ENCODE measurements at regions not wholly inside any gene's neighbourhood (a gene's known extent, or its start where the extent isn't known, plus 50 kb on each side); places are given as distances from the start of the nearest gene placed in this dataset.

GRCh38 chr20:11275740-11276139 is 601.9 kb upstream of the JAG1 start:
- Histone ChIP-seq H2BK20ac (ENCODE audit: low read length) (no peak overlapping the region), H4K91ac (replicated peaks; ENCODE audit: insufficient read length, low read length) (no peak overlapping the region), H3K9ac (replicated peaks in 1 of 4; ENCODE audit: extremely low read depth in 1 of 4, low read depth in 3 of 4, low read length in 3 of 4) (no peak overlapping the region), H4K20me1 (replicated peaks in 1 of 2; ENCODE audit: control insufficient read depth in 1 of 2, insufficient read depth in 2 of 2, low read length in 2 of 2) (no peaks in the 10 kb centered on the region), H3K27ac (ENCODE audit: low read depth, low read length) (no peak overlapping the region), H3K27me3 (replicated peaks in 1 of 4; ENCODE audit: control insufficient read depth in 3 of 4, extremely low read depth in 1 of 4, insufficient read depth in 3 of 4, low read length in 3 of 4) (no peaks in the 10 kb centered on the region), H2BK12ac (ENCODE audit: low read depth, low read length) (no peak overlapping the region), H3K18ac (ENCODE audit: extremely low read depth, low read length) (no peak overlapping the region), H2AK5ac (ENCODE audit: low read depth, low read length) (no peak overlapping the region), H2BK15ac (ENCODE audit: low read length) (no peak overlapping the region), H3K14ac (ENCODE audit: insufficient read length) (no peak overlapping the region), H3K4me3 (ENCODE audit: extremely low read depth in 1 of 4, insufficient read depth in 2 of 4, low read depth in 3 of 4, low read length in 4 of 4) (no peak overlapping the region), H3K36me3 (ENCODE audit: control insufficient read depth in 2 of 4, insufficient read depth in 4 of 4, low read length in 3 of 4) (no peaks in the 10 kb centered on the region), H3K9me3 (ENCODE audit: insufficient read depth in 2 of 2, low read depth in 1 of 2, low read length in 1 of 2) (no peaks in the 10 kb centered on the region), H3K23ac (ENCODE audit: insufficient read length) (no peak overlapping the region), H3K4me1 (replicated peaks in 1 of 4; ENCODE audit: control insufficient read depth in 3 of 4, insufficient read depth in 4 of 4, low read length in 3 of 4) (peaks cover 0 to 12% (median 6%) of the 10 kb centered on the region in 4 experiments; a peak in 6 of 7 replicates), H4K8ac (ENCODE audit: extremely low read depth, insufficient read depth, low read length) (no peak overlapping the region), H3K4me2 (ENCODE audit: insufficient read depth in 1 of 2, low read depth in 2 of 2, low read length in 2 of 2) (no peak overlapping the region), H4K5ac (ENCODE audit: insufficient read length, low read depth, low read length) (no peak overlapping the region), H3K4ac (replicated peaks; ENCODE audit: insufficient read length, low read depth, low read length) (no peak overlapping the region), H3K79me1 (ENCODE audit: low read depth, low read length) (no peaks in the 10 kb centered on the region), H2AFZ (ENCODE audit: low read length) (no peak overlapping the region), H2BK120ac (replicated peaks; ENCODE audit: low read depth, low read length) (no peak overlapping the region), H2BK5ac (ENCODE audit: low read depth, low read length) (no peak overlapping the region), H3K79me2 (ENCODE audit: control insufficient read depth in 1 of 2, insufficient read depth in 2 of 2, low read length in 2 of 2) (no peaks in the 10 kb centered on the region), H3K23me2 (ENCODE audit: low read depth, low read length) (no peaks in the 10 kb centered on the region; the same call in 1 of the 2 replicates), H3K56ac (replicated peaks; ENCODE audit: insufficient read length, low read depth, low read length) (no peak overlapping the region)
- ChIA-PET POLR2A (ENCODE audit: partially characterized antibody) (no interaction called here), CTCF (ENCODE audit: partially characterized antibody) (no interaction called here)
- WGBS, 2 experiments (ENCODE audit: extremely low coverage in 1 of 2, insufficient coverage in 1 of 2, insufficient read length in 1 of 2, insufficient replicate concordance in 2 of 2, low coverage in 1 of 2, low lambda C conversion rate in 2 of 2, missing lambda C conversion rate in 1 of 2), result 33 to 58% methylated on average over 2 of the region's 2 CpGs
- TF ChIP-seq ZNF274 (IDR thresholded peaks at IDR 0.05; ENCODE audit: borderline replicate concordance, extremely low read depth, low read length), result no peak
- TF ChIP-seq EP300 (IDR thresholded peaks at IDR 0.05; ENCODE audit: borderline replicate concordance in 1 of 2, low read depth in 2 of 2, low read length in 2 of 2), result no peak
- no peak for TF ChIP-seq POLR2A (IDR thresholded peaks at IDR 0.05; ENCODE audit: control extremely low read depth in 1 of 2, low read depth in 2 of 2, low read length in 2 of 2)
- TF ChIP-seq KDM4A (IDR thresholded peaks at IDR 0.05; ENCODE audit: low read depth, low read length, severe bottlenecking), result no peak
- no peak for TF ChIP-seq SP2 (IDR thresholded peaks at IDR 0.05; ENCODE audit: low read length)
- TF ChIP-seq CBX5 (IDR thresholded peaks at IDR 0.05; ENCODE audit: low read depth, low read length), result no peak
- TF ChIP-seq RAD21 (IDR thresholded peaks at IDR 0.05 in 1 of 2, conservative IDR thresholded peaks at IDR 0.05 in 1 of 2; ENCODE audit: low read depth in 2 of 2, low read length in 2 of 2), result no peak
- DNase-seq (ENCODE audit: low read depth in 1 of 2, low spot score in 2 of 2), result no peak
- FAIRE-seq, result no peak

All from H1 (cell line).